ENCODE measurements at regions not wholly inside any gene's neighbourhood (a gene's known extent, or its start where the extent isn't known, plus 50 kb on each side); places are given as distances from the start of the nearest gene placed in this dataset.

DNA sequence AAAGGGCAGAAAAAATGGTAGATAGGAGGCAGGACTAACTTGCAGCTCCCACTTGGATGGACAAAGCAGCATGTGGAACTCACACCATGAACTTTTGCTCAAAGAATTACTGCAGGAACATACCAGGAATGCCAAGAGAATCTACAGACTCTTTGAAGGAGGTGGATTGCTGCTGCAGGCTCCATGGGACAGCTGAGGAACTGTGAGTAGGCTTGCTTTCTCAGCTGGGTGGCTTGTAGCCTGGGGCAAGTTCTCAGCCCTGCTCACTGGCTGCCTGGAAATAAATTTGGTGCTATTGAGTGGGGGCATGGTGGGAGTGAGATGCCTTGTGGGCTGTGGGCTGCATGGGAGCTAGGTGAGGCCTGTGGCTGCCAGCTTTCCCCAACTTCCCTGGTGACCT, 574.5 kb downstream of the PRELID2 start:
- intact Hi-C loops (cut with micrococcal nuclease): no loop called here

DNA sequence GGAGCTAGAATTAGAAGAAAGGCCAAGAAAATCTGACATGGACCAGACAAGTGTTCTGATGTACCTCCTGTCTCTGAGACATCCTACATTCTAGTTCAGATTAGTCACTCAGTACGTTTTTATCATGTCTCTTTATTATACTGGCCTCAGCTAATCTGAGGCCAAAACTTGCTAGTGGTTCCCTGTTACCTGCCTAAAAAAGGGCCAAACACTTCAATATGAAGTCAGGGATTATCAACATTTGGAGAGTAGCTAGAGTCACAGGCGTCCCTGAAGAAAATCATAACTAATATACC, 587.4 kb downstream of the PRELID2 start:
- intact Hi-C loops (cut with micrococcal nuclease): no loop called here

DNA sequence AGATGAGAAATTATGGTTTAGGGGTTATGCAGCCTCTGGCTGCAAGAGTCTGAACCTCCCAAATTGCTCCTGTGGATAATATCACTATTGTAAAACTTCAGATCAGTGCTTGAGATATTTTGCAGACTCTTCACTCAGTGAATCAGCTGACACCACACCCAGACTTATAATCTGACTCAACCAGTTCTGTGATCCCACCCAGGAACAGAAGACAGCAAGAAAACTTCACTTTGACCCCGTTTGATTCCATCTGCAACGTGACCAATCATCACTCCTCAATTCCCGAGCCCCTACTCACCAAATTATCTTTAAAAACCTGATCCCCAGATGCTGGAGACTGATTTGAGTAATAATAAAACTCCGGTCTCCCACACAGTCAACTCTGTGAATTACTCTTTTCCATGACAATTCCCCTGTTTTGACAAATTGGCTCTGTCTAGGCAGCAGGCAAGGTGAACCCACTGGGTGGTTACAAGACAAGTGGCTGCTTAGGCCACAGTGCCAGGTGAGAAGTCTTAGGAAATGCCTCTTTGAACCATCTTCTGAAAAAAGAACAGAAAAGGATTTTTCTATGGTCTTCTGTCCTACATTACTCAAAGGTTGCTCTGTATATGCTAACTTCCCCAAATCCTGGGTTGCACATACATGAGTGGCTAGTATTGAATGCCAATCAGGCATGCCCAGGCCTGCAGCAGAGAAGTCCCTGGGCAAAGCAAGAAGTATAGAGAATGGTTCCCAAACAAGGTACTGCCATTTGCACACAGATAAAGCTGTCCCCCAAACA, 588.0 kb downstream of the PRELID2 start:
- intact Hi-C loops (cut with micrococcal nuclease): no loop called here

DNA sequence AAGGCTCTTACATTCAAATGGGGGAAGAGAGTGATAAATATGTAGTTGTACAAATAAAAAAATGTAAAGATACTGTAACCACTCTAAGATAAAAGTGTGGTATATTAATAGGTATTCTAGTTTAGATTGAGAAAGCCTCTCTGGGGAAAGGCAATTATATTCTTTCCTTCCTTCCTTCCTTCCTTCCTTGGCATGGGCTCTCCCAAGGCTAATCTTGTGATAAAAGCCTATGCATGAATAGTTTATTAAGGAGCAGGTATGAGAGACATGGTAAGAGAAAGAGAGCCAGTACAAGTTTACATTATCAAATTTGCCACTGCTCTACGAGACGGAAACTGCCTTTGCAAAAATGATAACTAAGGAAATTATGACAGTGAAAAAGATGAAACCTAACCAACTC, 588.8 kb downstream of the PRELID2 start:
- intact Hi-C loops (cut with micrococcal nuclease): no loop called here

DNA sequence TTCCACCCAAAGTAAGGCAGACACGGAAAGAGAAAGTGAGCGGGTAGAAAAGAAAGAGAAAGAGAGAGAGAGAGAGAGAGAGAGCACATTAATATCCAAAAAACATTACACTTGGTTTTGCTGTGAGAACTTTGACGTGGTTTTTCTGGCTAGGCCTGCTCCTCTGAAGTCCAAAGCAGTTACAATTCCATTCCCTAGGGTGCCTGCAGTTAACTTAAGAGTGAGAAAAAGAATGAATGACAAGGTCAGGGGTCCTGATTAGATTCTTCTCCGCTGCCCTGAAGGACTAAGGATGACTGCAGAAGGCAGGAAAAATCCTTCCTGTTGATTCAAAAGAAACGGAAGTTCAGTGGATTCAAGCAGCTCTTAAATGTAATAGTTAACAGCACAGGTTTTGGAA, 589.8 kb downstream of the PRELID2 start:
- intact Hi-C loops (cut with micrococcal nuclease): no loop called here

DNA sequence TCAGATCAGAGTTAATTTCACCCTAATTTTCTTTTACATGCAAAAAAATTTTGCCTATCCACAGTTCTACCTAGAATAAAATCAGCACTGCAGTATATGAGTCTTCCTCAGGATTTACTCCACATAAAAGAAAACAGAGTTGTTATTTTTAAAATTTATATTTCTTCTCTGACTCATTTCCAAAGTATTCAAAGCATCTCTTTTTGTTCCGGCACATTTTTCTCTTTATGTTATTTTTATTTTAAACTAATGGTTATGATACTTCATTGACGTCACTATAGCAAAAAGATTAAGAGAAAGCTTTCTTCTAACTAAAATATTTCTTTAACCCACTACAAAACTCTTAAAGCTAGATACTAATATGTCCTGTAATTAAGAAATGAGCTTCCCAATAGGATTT, 590.4 kb downstream of the PRELID2 start:
- intact Hi-C loops (cut with micrococcal nuclease): no loop called here

DNA sequence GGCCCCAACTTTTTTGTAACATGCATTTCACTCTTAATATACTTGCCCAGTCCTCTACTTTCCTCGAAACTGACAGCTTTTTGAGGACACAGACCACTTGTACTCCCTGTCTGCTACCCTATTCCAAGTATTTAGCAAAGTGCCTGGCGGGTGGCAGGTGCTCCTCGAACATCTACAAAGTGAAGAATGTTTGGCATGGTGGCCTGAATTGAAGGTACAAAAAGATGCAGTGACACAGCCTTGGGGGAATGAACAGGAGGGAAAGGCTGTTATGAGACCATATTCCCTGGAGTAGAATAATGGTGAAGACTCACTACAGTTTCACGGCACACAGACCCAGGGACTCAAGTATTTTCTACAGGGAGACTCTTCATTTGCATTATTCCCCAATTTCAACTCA, 590.9 kb downstream of the PRELID2 start:
- intact Hi-C loops (cut with micrococcal nuclease): no loop called here

DNA sequence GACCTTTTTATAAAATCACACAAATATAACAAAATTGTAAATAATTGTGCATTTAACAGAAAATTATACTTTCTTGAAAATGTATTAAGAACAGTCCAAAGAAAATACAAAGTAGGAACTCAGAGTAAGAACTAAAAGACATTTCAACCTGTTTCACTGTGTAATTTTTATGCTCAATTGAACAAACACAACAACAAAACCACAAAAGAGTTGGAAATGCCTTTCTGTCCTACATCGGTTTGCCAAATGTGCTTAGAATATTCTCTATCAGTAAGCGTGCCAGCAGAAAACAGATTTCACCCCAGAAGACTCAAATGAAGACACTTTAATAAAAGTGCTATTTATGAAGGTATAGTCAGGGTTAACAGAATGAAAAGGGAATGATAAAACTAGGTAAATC, 592.1 kb downstream of the PRELID2 start:
- intact Hi-C loops (cut with micrococcal nuclease): no loop called here

DNA sequence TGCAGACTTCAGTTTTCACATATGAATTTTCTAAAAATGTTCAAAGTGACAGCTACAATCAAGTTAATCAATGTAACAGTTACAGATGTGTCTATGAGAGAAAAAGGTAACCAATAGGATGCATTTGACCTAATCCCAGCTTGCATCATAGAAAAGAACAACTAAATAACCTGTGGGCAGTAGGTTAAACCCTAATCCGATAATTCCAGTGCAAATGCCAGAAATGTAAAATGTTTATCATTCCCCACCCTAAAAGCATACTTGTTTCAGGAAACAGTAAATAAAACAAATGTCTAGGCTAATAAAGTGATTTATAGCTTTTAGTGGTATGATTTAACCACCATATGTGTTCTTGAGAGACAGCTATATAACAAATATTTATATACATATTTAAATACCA, 592.6 kb downstream of the PRELID2 start:
- intact Hi-C loops (cut with micrococcal nuclease): no loop called here

DNA sequence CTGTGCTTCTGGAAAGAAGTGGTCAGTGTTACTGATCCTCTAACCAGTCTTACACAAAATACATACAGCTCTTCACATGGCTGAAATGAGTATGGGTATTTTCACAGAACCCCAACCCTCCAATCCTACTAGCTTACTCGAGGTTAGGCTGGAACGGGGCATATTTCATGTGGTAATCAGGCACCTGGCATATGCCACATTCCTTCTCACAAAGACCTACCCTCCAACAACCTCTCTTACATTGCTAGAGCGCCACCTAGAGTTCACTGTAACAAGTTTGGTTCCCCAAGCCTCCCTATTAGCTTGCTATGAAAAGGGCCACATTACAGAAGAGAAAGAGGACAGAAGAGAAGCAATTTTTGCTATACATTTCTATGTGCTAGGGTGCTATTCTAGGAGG, 597.3 kb downstream of the PRELID2 start:
- intact Hi-C loops (cut with micrococcal nuclease): loop anchor here (2.0 kb wide), 1 partner anchor 1033 kb away; no protein-coding TSS in a partner anchor

DNA sequence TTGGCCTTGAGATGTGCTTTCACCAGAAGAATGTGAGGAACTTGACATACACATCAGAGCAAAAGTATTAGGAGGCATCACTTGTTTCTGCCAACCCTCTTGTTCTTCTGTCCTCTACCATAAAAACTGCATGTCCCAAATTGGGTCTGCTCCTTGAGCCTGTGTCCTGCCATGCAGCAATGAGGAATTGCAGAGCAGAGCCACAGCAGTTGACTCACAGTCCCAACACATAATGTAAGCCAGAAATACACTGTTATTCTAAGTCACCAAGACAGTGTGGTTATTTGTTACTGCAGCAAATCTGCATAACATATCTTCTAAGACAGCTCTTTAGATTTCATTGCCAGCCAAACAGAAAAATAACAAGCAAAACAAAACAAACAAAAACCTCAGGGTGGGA, 598.2 kb downstream of the PRELID2 start:
- intact Hi-C loops (cut with micrococcal nuclease): no loop called here

DNA sequence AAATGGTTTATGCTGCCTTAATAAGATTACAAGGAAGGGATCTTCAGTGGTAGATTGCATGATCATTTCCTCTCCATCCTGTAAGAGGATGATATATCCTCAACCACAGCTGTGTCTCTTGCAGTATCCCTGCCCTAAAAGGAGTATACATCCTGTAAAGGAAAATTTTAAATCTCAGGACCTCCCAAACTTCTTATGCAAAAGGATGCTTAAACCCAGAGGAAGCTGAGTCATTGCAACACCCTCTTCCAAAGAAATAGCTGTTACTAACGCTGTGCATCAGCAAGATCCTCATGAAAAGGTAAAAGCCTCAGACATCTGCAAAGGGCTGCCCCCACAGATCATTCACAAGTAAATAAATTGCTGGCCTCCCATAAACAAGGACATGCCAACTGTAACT, 599.0 kb downstream of the PRELID2 start:
- intact Hi-C loops (cut with micrococcal nuclease): no loop called here

DNA sequence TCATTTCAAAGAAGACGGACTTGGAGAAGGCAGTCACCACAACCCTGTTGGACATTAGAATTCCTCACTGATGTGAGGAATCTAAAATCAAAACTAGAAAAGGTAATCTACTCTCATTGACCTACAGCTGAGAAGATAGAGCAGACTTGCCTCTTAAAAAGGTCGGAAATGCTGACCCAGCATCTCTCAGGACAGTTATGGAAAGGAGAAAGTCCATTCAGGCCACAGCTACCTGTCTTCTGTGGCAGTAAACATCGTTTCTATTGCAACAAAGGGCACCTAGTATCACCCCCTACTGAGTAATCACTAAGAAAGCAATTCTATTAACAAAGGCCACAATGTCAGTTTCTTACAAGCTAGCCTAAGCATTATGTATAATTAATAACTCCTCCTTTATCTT, 601.7 kb downstream of the PRELID2 start:
- intact Hi-C loops (cut with micrococcal nuclease): no loop called here

DNA sequence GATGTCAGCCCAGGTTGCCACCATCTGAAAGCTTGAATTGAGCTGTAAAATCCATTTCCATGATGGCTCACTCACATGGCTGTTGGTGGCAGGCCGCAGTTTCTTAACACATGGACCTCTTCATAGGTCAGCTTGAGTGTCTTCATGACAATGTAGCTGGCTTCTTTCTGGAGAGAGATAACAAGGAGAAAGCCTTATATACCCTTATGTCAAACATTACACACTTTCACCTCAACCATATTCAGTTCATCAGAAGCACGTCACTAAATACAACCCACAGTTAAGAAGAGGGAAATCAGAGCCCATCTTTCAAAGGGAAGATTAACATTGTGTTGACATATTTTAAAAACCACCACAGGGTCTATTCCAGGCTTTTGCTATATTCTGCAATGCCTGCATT, 604.4 kb downstream of the PRELID2 start:
- intact Hi-C loops (cut with micrococcal nuclease): no loop called here

DNA sequence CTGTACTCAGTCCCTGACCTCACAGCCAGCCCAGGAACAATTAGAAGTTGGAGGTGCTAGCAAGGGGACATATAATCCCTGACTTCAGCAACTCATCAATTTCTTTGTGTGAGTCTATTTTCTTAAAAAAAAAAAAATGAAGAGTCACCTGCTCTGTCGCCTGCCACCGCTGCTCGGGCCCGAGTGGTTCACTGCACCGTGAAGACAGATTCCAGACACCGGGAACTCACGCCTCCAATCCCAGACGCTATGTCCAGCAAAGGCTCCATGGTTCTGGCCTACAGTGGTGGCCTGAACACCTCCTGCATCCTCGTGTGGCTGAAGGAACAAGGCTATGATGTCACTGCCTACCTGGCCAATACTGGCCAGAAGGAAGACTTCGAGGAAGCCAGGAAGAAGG, 606.6 kb downstream of the PRELID2 start:
- intact Hi-C loops (cut with micrococcal nuclease): no loop called here

DNA sequence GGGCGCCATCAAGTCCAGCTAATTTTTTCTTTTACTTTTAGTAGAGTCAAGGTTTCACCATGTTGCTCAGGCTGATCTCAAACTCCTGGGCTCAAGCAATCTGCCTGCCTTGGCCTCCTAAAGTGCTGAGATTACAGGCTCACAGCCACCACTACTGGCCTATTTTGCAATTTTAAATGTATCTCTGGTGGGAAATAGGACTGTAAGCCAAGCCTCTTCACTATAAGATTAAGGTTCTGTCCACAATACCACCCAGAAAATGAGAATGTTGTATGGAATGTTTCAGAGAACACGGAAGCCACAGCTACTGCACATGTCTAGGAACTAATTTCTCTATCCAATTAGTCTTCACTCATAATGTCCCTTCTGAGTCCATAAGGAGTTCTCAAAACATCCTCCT, 607.3 kb downstream of the PRELID2 start:
- intact Hi-C loops (cut with micrococcal nuclease): no loop called here

DNA sequence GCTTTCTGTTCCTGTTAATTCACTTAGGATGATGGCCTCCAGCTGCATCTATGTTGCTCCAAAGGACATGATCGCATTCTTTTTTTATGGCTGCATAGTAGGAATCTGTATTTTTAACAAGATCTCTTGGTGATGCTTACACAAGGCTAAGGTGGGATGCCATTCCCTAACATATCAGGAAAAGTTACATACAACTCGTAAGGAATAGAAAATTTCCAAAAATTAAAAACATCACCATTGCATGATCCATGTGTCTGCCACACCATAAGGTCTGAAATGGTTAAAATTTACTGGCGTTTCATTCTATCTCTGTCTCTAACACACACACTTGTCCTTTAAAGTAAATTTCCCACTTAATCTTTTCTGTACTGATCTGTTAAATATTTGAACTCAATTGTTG, 608.4 kb downstream of the PRELID2 start:
- intact Hi-C loops (cut with micrococcal nuclease): no loop called here

DNA sequence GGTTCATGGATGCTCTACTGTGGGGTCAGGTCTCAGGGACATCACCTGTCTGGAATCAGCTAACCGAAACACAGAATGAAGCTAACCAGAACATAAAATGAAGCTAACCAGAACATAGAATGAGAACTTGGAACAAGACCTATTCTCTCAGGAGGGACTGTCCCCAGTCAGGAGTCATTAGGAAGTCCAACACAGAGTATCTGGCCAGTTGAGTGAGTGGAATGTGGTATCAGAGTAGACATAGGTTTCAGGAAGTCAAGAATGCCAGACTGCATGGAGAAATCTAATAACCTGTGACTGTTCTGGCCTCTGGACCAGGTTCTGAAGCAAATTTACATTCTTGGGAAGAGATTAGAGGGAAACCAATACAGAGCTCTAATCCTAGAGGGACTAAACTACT, 609.6 kb downstream of the PRELID2 start:
- intact Hi-C loops (cut with micrococcal nuclease): no loop called here

DNA sequence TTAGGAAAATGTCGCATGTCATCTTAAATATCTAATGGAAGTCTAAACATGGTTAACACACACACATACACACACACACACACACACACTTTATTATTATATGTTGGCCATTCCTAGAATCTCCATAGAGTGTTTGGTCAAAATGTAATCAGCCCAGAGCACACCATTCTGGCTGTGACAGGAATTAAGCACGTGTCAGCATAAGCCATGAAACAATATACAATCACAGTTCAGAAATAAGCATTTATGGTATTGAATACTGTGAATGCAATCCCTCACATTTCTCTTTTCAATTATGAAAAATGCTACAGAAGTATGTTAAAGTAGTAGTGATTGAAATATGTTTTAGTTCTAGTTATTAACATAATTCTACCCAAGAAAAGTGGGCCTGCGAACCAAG, 611.6 kb downstream of the PRELID2 start:
- intact Hi-C loops (cut with micrococcal nuclease): no loop called here

DNA sequence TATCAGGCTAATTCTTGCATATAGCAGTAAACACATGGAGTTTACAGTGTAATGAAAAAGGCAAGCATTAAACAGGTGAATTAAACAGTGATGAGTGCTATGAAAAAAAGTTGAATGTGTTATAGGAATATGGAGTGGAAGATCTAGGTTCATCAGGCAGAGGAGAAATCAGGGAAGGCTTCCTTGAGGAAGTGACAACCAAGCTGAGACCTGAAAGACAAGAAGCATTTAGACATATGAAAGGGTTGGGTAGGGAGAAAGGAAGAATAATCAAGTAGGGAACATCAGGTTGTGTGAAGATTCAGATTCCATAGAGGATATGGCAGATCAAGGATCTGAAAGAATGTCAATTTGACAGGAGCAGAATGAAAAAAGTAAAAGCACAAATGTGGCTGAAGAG, 612.5 kb downstream of the PRELID2 start:
- intact Hi-C loops (cut with micrococcal nuclease): no loop called here

DNA sequence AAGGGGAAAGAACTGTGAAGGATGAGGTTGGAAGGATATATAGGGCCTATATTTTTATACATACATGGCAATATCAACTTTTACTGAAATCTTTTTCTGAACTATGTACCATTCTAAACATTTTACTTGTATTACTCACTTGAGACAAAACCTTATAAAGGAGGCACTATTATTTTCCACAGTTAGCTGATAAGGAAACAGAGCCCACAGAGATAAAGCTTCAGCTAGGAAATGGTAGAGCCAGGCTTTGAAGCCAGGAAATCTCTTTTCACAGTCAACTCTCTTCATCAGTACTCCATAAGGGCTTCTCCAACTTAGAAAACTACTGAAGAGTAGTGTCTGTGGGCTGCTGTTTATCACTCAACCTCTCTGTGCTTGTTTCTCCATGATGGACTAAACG, 613.7 kb downstream of the PRELID2 start:
- intact Hi-C loops (cut with micrococcal nuclease): no loop called here

DNA sequence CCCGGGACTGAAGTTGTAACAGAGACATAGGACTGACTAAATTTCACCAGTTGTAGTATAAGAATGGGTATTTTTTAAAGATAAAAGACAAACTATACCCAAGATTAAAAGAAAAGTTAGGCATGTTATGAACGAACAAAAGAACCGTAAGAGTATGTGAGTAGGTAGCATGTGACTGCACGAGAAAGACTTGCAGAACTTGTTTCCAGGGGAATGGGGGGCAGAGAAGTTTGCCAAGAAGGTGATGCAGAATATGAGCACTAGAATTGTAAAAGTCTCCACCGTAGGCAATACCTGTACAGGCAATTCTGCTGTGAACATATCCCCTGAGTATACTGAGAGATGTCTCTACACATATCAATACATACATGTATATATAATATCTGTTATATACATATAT, 614.7 kb downstream of the PRELID2 start:
- intact Hi-C loops (cut with micrococcal nuclease): no loop called here

DNA sequence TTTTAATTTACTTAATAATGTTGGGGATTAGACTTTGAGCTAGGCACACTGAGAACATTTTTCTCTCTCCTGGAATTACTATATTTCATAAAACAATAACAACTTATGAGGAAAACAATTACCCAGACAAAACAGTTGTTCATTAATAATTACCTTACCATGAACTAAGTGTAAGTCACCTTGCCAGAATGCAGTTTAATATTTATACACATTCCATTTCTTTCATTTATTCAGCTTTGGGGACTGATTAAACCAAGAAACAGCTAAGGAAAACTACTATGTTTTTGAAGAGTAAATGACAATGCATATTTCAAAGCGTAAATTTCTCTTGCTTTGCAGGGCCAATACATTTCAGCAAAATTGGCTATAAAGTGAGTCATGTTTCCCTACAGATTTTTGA, 616.2 kb downstream of the PRELID2 start:
- intact Hi-C loops (cut with micrococcal nuclease): no loop called here

DNA sequence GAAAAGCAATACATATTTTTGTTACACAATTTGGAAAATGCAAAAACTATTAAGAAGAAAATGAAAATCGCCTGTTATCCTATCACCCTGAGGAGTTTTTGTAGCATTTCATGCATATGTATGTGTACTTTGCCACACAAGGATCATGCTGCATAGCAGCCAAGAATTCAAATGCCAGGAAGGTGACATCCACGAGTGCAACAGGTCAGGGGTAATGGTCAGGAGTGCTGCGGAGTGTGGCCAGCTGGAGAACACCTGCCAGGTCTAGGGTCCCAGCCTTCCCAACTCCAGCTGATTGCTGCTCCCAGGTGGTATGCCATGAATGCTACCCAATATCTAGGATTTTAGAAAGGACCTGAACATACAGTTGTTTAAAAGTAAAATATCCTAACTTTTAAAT, 617.1 kb downstream of the PRELID2 start:
- intact Hi-C loops (cut with micrococcal nuclease): no loop called here
